Bone marrow (tissue), 2 donors: ENCODE measurements at regions not wholly inside any gene's neighbourhood (a gene's known extent, or its start where the extent isn't known, plus 50 kb on each side); places are given as distances from the start of the nearest gene placed in this dataset.

Source experiments
- DNase-seq, 2 donors: peaks; one replicate each; lab custom pipeline; 2025; lab: John Stamatoyannopoulos, UW

DNA sequence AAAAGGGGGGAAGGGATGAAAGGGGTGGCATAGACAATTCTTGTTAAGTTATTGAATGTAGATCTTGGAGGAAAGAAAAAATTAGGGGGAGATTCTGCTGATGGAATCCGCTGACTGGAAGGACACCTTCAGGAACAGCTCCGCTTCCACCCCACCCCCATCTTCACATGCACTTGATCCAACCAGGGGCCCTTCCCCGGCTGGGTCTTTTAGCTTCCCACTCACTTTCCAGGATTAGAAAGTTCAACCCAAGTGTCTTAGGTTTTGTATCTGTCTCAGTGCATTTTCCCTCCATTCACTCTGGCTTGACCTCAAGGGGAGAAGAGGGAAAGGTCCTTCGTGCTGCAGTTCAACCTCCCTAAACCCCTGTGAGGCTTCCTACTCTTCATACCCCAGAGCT lies 141.4 kb downstream of the IRS2 start:
- DNase-seq, result no peak

DNA sequence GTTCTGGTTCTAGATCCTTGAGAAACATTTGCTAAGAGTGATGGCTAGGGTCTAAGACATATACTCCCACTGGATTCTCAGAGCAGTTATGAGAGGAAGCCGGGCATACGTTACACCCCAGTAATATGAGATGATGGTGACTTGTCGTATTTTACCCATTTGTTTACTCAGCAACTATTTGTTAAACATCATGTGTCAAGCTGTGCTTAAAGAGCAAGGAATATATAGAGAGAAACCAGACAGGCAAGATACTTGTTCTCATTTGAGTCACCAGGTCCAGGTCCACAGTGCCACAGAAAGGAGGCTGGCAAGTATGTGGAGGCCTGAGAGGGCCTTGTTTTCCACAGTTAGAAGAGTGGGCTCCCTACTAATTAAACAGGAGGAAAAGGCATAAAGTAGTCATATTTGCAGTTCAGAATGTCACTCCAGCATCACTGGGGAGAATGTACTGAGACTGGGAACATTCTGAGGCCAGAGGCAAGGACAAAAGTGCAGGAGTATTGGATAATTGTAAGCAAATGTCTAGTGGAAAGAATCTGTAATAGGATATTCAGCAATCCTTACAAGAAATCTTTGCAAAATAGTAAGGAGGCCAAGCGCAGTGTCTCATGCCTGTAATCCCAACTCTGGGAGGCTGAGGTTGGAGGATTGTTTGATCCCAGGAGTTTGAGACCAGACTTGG lies 142.2 kb downstream of the IRS2 start:
- DNase-seq, result no peak

DNA sequence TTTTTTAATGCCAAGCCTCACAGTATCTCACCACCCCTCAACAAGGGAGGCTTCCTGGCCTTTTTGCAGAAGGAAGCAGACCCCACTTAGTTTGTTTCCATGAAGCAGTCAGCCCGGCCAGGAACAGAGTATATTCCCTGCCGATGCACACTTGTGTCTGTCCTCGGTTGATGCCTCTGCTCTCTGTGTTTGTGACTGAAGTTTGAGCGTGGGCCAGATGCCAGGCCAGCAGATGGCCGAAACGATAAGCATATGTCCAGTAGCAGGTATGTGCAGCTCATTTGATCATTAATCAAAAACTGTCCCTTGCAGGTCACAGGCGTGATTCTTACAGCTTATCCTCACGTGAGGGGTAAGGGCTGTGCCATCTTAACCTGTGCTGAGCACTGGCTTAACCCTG lies 144.0 kb downstream of the IRS2 start:
- no peak for DNase-seq

DNA sequence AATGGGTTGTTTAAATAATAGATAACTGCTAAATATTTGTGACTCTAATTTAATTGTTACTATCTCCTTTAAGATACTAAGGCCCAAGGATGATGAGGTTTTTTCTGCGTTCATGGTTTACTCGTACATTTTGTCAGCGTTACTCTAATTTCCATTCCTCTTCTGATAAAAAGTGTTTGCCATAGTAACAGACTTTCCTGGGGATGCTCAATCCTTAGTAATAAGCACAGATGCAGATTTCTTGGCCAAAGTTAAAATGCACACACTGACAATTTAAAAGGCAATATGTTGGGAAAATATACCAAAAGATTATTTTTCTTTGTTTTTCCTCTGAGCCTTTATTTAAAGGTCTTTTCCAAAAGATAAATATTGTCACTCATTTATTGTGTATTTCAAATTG lies 149.6 kb downstream of the IRS2 start:
- no peak for DNase-seq

DNA sequence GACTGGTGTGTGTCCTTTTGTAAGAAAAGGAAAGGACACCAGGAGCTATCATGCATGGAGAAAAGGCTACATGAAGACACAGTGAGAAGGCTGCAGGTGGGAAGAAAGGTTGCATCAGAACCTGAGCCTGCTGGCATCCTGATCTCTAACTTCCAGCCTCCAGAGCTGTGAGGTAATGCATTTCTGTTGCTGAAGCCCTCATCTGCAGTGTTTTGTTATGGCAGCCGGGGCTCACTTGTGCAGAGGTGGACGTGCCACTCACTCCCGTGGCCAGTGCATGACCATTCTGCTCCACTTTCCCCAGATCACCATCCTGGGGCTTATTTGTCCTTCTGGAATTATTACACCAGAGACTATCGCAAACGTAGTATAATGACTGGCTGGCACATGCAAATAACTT lies 155.3 kb downstream of the IRS2 start:
- no peak for DNase-seq

DNA sequence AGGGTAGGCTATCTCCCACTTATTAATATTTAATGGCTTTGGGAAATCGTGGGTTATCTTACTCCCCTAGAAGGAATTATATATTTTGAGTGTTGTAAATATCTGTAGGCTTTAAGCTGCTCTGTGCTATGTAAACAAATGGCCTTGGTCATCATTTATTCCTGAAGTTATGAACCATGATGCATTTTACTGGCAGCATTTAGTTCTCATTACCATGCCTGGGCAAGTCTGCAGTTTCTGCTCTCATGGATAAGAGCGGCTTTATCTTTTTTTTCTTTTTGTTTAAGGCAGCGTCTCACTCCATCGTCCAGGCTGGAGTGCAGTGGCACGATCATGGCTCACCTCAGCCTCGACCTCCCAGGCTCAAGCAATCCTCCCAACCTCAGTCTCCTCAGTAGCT lies 156.1 kb downstream of the IRS2 start:
- DNase-seq, result no peak

DNA sequence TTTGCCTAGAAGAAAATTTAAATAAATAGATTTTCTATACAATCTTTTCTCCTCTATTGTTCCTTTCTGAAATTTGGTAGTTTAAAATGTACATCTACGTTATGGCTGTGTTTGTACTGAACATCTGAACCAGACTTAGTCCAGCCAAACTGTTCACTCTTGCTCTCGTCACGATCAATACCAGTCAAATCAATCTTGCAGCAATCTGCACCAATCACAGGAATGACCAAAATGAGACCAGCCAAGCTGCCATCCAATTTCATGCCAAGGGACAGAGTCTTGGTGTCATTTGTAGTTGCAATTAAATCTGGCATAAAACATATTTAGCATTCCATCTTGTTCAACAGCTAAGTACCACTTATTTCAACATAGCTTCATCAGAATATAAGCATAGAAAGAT lies 156.6 kb downstream of the IRS2 start:
- no peak for DNase-seq

DNA sequence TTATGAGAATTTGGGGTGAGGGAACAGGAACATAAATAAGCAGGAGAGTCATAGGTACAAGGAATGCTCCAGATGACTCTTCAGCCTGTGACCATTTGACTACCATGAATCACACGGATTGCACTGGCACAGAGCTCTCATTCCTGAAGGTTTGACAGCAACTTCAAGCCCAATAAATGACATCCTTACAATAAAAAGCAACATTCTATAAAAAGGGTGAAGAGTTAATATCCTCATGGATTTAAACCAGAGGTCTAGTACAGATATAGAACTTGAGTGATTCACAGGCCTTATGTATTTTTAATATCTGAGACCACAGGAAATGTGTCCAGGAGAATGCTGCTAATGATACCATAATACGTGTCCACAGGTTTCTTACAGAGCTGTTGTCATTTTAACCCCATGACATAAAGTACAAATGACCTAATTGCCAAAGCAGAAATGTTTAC lies 158.1 kb downstream of the IRS2 start:
- no peak for DNase-seq

DNA sequence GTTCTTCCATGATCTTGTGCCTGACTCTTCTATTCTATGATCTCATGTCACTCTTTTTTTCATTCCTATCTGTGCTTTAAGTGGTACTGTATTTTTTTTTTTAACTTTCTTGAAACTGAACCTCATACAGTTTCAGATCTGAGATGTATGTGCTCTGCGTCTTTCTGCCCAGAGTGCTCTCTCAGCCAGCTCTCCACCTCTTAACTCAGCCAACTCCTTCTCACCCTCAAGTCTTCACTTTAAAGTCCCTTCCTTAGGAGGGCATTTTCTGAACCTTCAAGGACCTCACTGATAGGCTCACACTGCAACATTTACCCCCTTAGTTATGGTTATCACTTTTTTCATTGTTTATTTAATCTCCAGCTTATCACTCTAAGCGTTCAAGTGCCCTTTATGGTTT lies 158.7 kb downstream of the IRS2 start:
- DNase-seq, result no peak

DNA sequence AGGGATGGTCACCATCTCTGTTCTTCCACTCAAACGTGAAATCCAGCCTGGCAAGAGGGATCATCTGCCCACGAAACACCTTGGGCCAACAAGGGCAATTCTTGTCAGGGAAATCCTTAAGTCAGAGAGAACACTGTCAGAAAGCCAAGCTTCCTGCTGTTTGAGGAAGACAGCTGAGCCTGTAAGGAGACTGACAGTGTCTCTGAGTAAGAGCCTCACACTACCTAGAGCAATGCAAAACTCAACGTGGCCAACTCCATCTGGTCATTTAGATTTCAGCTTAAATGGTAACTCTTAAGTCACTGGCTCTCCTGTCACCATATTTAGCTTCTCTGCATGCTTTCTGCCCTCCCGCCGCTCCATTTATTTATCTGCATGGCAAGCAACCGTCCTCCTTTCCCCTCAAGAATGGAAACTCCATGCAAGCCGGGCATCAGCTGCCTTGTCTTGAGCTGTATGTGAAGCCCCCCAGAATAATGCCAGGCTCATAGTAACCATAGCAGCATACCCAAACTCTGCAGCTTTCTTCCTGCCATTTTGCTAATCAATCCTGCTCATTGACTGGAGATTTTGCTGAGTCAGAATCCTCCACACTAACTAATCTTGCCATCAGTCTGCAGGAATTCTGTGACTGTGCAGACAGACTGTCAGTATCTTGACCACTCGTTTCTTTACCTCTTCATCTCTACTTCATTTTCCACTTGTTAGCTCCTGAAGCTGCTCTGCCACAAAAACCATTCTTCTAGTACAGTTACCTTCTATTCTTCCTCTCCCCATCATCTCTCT lies 159.8 kb downstream of the IRS2 start:
- no peak for DNase-seq

DNA sequence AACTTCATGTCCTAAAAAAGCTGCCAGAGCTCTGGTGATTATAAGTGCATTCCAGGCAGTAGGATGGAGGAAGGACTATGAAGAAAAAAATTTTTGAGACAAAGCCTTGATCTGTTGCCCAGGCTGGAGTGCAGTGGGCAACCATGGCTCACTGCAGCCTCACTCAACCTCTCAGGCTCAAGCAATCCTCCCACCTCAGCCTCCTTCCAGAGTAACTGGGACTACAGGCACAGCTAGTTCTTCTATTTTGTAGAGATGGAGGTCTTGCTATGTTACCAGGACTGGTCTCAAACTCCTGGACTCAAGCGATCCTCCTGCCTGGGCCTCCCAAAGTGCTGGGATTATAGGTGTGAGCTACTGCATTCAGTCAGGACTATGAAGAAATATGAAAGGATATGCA lies 161.2 kb downstream of the IRS2 start:
- DNase-seq, result no peak

DNA sequence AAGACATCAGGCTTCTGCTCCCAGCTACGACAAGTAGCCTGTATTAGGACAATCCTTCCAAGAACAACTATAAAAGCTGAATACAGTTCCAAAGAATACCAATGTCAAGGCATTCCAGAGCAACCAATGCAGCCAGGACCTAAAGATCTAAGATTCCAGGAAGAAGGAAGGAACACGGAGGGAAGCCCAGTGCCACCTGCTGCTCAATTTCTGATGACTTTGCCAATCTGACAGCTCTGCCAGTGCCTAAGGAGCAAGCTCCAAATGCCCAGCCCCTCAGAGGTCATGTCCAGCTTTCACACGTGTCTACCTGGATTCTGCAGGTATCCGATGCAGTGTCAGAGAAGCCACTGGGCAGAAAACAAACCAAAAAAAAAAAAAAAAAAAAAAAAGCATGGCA lies 164.4 kb downstream of the IRS2 start:
- DNase-seq, result no peak

DNA sequence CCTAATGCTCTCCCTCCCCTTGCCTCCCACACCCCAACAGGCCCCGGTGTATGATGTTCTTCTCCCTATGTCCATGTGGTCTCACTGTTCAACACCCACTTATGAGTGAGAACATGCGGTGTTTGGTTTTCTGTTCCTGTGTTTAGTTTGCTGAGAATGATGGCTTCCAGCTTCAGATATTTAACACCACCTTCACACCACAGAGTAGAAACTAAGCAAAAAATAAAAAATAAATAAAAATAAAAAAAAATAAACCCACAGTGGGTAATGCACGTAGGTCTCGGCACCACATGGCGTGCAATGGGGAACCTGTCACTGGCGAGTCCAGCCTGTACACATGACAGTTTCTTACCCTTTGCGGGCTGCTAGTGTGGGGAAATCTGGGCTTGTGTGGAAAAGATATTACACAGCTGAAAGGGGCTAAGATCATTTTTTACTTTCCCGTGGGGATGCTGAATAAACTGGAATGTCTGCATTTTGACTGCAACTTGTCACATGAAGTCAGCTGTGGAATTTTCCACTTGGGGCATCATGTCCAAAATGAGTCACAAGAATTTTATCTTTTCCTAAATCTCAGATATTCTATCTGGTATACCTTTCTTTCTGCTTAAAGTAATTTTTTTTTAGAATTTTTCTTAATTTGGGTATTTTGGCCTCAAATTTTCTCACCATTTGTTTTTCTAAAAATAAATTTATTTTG lies 170.5 kb downstream of the IRS2 start:
- no peak for DNase-seq

DNA sequence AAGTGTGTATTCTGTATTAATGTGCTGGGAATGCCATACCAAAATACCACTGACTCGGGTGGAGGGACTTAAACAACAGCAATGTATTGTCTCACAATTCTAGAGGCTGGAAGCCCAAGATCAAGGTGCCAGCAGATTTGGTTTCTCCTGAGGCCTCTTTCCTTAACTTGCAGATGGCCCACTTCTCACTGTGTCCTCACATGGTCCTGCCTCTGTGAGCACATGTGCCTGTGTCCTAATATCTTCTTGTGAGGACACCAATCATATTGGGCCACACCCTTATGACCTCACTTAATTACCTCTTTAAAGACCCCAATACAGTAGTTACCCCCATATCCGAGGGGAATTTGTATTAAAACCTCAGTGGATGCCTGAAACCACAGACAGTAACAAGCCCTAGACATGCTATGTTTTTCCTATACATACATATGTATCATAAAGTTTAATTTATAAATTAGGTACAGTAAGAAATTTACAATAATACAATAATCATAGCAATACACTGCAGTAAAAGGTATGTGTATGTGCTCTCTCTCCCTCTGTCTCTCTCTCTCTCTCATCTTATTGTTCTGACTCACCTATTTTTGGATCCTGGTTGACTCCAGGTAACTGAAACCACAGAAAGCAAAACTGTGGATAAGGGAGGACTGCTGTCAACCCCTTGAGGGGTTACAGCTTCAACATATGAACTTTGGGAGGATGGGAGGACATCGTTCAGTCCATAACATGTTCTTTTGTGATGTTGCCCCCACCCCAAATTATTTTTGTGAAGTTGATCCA lies 174.3 kb downstream of the IRS2 start:
- DNase-seq, result peak in 1 of 2 donors; percentile 1

DNA sequence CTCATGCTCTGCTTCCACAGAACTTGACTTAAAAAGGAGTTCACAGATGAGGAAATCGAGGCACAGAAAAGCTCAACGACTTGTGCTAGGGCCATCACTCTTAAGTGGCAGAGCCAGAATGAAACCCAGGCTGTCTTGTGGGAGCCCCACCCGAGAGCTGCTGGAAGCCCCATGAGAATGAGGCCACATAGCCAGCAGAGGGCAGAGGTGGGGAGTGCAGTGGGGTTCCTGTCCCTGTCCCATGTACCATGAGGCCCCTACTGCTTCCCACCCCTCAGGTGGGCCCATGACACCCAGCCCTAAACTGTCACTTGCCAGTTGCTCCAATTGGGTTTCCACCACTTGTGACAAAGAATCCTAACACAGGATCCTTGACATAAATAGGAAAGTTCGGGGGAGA lies 175.9 kb downstream of the IRS2 start:
- peak in 1 of 2 donors; percentile 38 for DNase-seq

DNA sequence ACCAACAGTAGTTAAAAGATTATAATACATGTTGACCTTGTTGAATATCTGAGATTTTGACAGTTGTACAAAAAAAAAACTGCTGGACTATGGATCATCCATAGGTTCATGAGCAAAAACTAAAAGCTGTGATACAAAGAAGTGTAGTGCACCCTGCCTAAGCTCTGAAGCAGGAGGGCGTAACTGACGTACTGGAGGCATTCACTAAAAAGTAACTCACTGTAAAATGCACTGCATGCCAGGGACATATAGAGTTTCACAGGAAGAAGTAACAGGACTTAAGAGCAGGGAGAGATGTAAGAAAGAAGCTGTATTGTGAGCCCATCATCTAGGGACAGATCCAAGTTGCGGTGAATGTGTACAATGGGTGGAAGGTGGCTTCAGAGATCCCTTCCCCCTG lies 177.9 kb downstream of the IRS2 start:
- no peak for DNase-seq

DNA sequence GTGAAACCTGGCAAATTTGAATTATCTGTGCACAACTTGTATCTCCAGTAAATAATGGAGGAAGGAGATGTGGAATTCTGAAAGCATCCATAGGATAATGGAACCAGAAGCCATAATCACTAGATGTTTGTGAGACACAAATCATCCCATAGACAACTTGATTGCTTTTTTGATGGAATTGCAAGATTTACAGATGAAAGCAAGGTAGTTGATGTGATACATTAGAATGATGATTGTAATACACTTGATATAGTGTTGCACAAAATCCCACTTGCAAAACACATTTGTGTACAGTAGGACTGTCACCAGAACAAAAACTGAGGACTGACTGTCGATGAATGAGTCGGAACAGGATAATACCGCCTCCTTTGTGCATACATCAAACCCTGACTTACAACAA lies 178.3 kb downstream of the IRS2 start:
- DNase-seq, result no peak

DNA sequence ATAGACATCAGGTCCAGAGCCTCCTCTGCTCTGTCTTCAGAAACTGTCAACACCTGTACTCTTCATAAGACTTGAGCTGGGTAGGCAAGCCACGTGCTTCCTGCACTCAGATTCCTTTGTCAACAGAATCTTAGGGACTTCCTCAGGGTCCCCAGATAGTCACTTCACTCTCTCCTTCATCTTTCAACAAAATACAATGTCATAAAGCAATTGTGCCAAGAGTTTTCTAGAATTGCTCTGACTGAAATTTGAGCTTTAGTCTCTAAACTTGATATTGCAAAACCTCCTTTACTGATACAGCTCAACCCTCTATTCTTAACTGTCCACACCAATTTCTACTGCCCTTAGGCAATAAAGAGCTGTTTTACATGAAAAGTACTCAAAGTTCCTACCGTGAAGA lies 179.9 kb downstream of the IRS2 start:
- DNase-seq, result no peak

DNA sequence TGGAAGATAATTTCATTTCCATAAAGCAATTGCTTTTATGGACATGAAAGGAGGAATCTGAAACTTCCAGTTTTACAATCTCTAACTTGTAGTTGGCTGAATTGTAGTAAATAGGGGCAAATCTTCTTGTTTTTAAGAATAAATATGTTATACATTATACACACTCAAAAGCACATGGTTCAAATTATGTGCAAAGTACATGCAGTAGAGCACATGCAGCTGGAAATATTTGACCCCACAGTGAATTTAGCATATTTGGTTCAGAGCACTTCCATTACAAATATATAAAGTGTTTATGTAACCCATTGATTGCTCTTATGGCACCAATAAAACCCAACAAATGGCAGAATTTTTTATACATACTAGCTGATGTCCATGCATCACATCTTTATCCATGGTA lies 180.5 kb downstream of the IRS2 start:
- no peak for DNase-seq

DNA sequence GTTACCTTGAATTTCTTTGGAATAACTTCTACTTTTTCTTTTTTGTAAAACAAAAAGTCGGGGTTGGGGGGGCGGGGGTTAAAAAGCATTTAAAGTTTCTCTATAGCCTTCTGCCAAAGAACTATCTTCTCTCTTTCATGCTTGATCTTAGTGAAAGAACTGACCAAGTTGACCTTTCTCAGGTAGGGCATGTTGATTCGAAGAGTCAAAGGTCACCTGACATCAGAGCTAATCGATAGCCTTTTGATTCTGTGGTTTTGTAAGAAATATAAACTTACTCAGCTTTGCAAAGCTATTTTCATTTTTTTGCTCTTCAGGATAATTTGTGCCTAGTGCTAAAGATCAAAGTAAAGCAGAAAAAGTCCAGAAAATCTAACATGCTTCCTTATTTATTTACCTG lies 181.5 kb downstream of the IRS2 start:
- no peak for DNase-seq

DNA sequence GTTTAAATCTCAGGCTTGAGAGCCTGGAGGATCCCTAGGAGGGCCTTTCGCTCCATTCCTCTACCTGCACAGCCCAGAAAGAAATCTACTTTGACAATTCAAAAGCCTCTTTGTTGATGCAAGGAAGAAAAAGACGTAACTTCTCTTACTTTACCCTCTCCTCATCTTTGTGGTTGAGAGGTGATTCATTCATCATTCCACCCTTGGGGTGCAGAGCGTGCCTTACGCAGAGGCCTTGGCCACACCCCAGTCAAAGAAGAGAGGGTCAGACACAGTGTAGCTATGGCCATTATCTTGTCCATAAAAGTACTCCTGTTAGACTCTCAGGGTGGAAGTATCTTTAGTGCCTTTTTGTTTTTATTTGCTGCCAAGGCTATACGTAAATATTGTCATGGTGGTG lies 184.0 kb downstream of the IRS2 start:
- no peak for DNase-seq

DNA sequence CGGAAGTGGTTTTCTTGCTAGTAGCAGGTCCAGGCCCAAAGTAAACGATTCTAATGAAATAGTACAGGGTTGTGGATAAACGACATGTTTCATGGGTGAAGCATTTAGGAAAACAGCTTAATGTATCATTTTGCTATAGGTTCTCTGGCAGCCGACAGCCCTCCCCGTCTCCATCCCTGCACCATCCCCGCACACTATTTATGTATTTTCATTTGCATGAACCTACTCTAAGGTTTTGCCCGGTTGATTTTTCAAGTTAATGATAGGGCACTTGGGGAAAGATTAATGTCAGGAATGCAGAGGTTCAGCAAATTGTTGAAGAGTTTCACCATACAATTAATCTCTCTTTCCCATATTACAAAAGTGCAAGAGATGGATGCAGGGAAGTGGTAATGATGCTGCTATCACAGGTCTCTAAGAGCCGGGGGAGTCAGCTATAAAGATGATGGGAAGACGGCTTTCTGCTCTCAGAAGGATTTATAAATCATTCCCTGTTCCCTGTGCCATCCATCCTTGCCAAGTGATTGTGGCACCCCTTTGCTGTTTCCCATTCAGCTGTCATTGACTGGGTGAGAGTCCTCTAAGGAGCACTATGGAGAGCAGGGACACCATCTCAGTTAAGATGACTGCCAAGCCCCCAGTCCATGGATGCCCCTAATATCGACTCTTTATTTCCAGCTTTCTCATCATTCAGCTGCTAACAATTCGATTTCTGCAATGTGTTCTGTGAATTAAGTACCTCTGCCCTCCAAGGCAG lies 186.3 kb downstream of the IRS2 start:
- DNase-seq, result no peak
